AG09309 (cell line): ENCODE measurements at regions not wholly inside any gene's neighbourhood (a gene's known extent, or its start where the extent isn't known, plus 50 kb on each side); places are given as distances from the start of the nearest gene placed in this dataset.

ENCODE experiments used
- DNase-seq: peaks from one replicate; pipeline ENCODE4 v3.0.0-alpha.2; 2010; ENCODE audit warnings: low read depth
- H3K4me3 ChIP-seq: 2 replicates; pipeline ENCODE4 v1.5.1; 2011; ENCODE audit warnings: mild to moderate bottlenecking, low read depth, low read length, moderate library complexity; ENCODE audit not compliant: control insufficient read depth
- CTCF ChIP-seq: IDR thresholded peaks from 2 replicates; pipeline ENCODE4 v1.5.1; 2011; ENCODE audit warnings: mild to moderate bottlenecking, low read depth, low read length, inconsistent platforms; ENCODE audit not compliant: insufficient read depth, control insufficient read depth; ENCODE audit errors: missing control alignments

GRCh38 chr5:56340196-56340980 lies 107.3 kb upstream of the ANKRD55 start:
- TF ChIP-seq CTCF, result no peak
- no peak overlapping the region for H3K4me3 ChIP-seq
- DNase-seq, result no peak

- no peak for TF ChIP-seq CTCF
- H3K4me3 ChIP-seq, result no peak overlapping the region
- no peak for DNase-seq
These were observed 106.6 kb upstream of the ANKRD55 start for GRCh38 chr5:56339732-56340131.

- no peak for TF ChIP-seq CTCF
- DNase-seq, result no peak
- no peak overlapping the region for H3K4me3 ChIP-seq
These were observed 104.7 kb upstream of the ANKRD55 start for GRCh38 chr5:56337715-56338319.

- no peak for DNase-seq
- TF ChIP-seq CTCF, result no peak
- H3K4me3 ChIP-seq, result no peak overlapping the region
These were observed 102.1 kb upstream of the ANKRD55 start for GRCh38 chr5:56335212-56335611.

GRCh38 chr5:56330806-56331205 lies 97.7 kb upstream of the ANKRD55 start:
- no peak for DNase-seq
- no peak for TF ChIP-seq CTCF
- H3K4me3 ChIP-seq, result no peak overlapping the region

- no peak overlapping the region for H3K4me3 ChIP-seq
- no peak for DNase-seq
- TF ChIP-seq CTCF, result no peak
These were observed 97.0 kb upstream of the ANKRD55 start for GRCh38 chr5:56330167-56330566.

- TF ChIP-seq CTCF, result no peak
- no peak overlapping the region for H3K4me3 ChIP-seq
- no peak for DNase-seq
These were observed 96.5 kb upstream of the ANKRD55 start for GRCh38 chr5:56329652-56330051.
